ENCODE measurements at regions not wholly inside any gene's neighbourhood (a gene's known extent, or its start where the extent isn't known, plus 50 kb on each side); places are given as distances from the start of the nearest gene placed in this dataset.

GRCh38 chr7:138170959-138171703, 94.9 kb downstream of the AKR1D1 start:
- H3K9ac ChIP-seq (ENCODE audit: low read depth, low read length), result no peak overlapping the region
- H3K18ac ChIP-seq (ENCODE audit: low read depth, low read length), result no peak overlapping the region
- 80% methylated on average over 2 of the region's 7 CpGs; no CpG with 5 or more reads in 1 of the 2 experiments for WGBS, 2 experiments (ENCODE audit: extremely low coverage in 2 of 2, insufficient read length in 1 of 2)
- ATAC-seq (ENCODE audit: low read depth) (no peak), DNase-seq (no peak)
- H3K4me3 ChIP-seq (ENCODE audit: insufficient read depth, low read depth, low read length), result no peak overlapping the region
- no peak overlapping the region for H4K91ac ChIP-seq (ENCODE audit: insufficient read depth, low read depth, low read length)
- no peak overlapping the region for H3K27ac ChIP-seq (ENCODE audit: insufficient read depth, low read length)
- no peaks in the 10 kb centered on the region for H3K9me1 ChIP-seq (ENCODE audit: insufficient read depth, low read length)
- intact Hi-C loops (cut with micrococcal nuclease) (no loop called here), in situ Hi-C loops (cut with MboI; ENCODE audit: low sequenced_read_pairs) (no loop called here), dilution Hi-C loops (cut with HindIII; ENCODE audit: low sequenced_read_pairs, unreplicated experiment) (no loop called here)
- H2AK5ac ChIP-seq (ENCODE audit: low read depth, low read length), result no peak overlapping the region
- H3K23ac ChIP-seq (ENCODE audit: low read depth, low read length), result no peak overlapping the region
- H2AK9ac ChIP-seq (replicated peaks; ENCODE audit: low read depth, low read length, poor library complexity), result no peak overlapping the region
- no peaks in the 10 kb centered on the region for H3K79me1 ChIP-seq (ENCODE audit: low read depth in 1 of 2, low read length in 2 of 2)
- H4K20me1 ChIP-seq (ENCODE audit: insufficient read depth, low read length), result no peaks in the 10 kb centered on the region
- no peaks in the 10 kb centered on the region for H3K36me3 ChIP-seq (ENCODE audit: control insufficient read depth, insufficient read depth, low read length)
- H3K9me3 ChIP-seq (ENCODE audit: control insufficient read depth, insufficient read depth, low read length), result peaks cover 3% of the 10 kb centered on the region
- no peak overlapping the region for H4K5ac ChIP-seq (ENCODE audit: low read depth, low read length)
- H3K4ac ChIP-seq (ENCODE audit: low read depth, low read length), result no peak overlapping the region
- H3K27me3 ChIP-seq (ENCODE audit: control insufficient read depth, insufficient read depth, low read length), result no peaks in the 10 kb centered on the region
- no peak overlapping the region for H3K4me2 ChIP-seq (ENCODE audit: low read depth, low read length)
- H3K4me1 ChIP-seq (ENCODE audit: control insufficient read depth, insufficient read depth, low read length), result no peaks in the 10 kb centered on the region
- no peak overlapping the region for H2BK120ac ChIP-seq (ENCODE audit: low read depth, low read length)
- no peak overlapping the region for H2BK15ac ChIP-seq (ENCODE audit: low read depth, low read length)
- H3K14ac ChIP-seq (replicated peaks; ENCODE audit: low read depth, low read length), result no peak overlapping the region
- no peak overlapping the region for H2BK20ac ChIP-seq (ENCODE audit: low read depth, low read length)
- H2BK5ac ChIP-seq (ENCODE audit: low read depth, low read length, poor library complexity, severe bottlenecking), result no peak overlapping the region
- TF ChIP-seq RFX5 (IDR thresholded peaks at IDR 0.05; ENCODE audit: low read depth, low read length) (no peak), BHLHE40 (IDR thresholded peaks at IDR 0.05; ENCODE audit: low read depth, low read length) (no peak), CEBPB (IDR thresholded peaks at IDR 0.05; ENCODE audit: low read depth, low read length) (no peak), RAD21 (IDR thresholded peaks at IDR 0.05; ENCODE audit: low read length) (no peak)
- H4K8ac ChIP-seq (ENCODE audit: low read depth in 2 of 2, low read length in 2 of 2), result no peak overlapping the region
- no peak overlapping the region for H3K56ac ChIP-seq (ENCODE audit: extremely low read depth, insufficient read depth, low read length)
- CTCF ChIA-PET, result no interaction called here
- H2AFZ ChIP-seq (replicated peaks; ENCODE audit: low read length, poor library complexity), result no peak overlapping the region
- POLR2A ChIA-PET (ENCODE audit: unreplicated experiment), result no interaction called here
- BruUV-seq (replicated peaks), result no TSS peak

Data from IMR-90 (cell line).